H1 (cell line): ENCODE measurements at regions not wholly inside any gene's neighbourhood (a gene's known extent, or its start where the extent isn't known, plus 50 kb on each side); places are given as distances from the start of the nearest gene placed in this dataset.

Experiments used
- CTCF ChIA-PET: fragments of 300-600 bp; sonication (Branson Sonifier 250); formaldehyde crosslinking; loops from one replicate; lab custom pipeline; 2021; ENCODE audit not compliant: partially characterized antibody; lab: Charles Lee
- POLR2A ChIA-PET: fragments of 300-600 bp; sonication (Branson Sonifier 250); formaldehyde crosslinking; loops from one replicate; lab custom pipeline; 2021; ENCODE audit warnings: inconsistent platforms; ENCODE audit not compliant: partially characterized antibody; lab: Charles Lee
- DNase-seq, 2 experiments: peaks; one replicate each; pipeline versions ENCODE4 v3.0.0 to v3.0.0-alpha.2; 2010 to 2022; ENCODE audit warnings: low spot score in 2 of 2, low read depth in 1 of 2, mixed read lengths in 1 of 2
- FAIRE-seq: peaks from 2 replicates; lab custom pipeline; 2011; peaks lifted over from hg19 to GRCh38; lab: Jason Lieb, UNC
- H2AFZ ChIP-seq: 2 replicates; pipeline ENCODE4 v1.8.1; 2012; ENCODE audit warnings: low read length, inconsistent platforms
- H2AK5ac ChIP-seq: 2 replicates; pipeline ENCODE4 v1.6.1; 2013; ENCODE audit warnings: low read depth, low read length
- H2BK120ac ChIP-seq: replicated peaks from 2 replicates; pipeline ENCODE3; 2013; ENCODE audit warnings: low read depth, low read length, inconsistent platforms
- H2BK12ac ChIP-seq: 2 replicates; pipeline ENCODE4 v1.6.1; 2013; ENCODE audit warnings: low read depth, low read length
- H2BK15ac ChIP-seq: 2 replicates; pipeline ENCODE4 v1.6.1; 2013; ENCODE audit warnings: low read length
- H2BK20ac ChIP-seq: 2 replicates; pipeline ENCODE4 v1.6.1; 2013; ENCODE audit warnings: low read length
- H2BK5ac ChIP-seq: 2 replicates; pipeline ENCODE4 v1.6.1; 2013; ENCODE audit warnings: low read depth, low read length
- H3K14ac ChIP-seq: 2 replicates; pipeline ENCODE4 v1.6.1; 2013; ENCODE audit warnings: inconsistent platforms; ENCODE audit not compliant: insufficient read length
- H3K18ac ChIP-seq: 2 replicates; pipeline ENCODE4 v1.6.1; 2013; ENCODE audit warnings: low read length; ENCODE audit errors: extremely low read depth
- H3K23ac ChIP-seq: 2 replicates; pipeline ENCODE4 v1.6.1; 2013; ENCODE audit warnings: inconsistent platforms; ENCODE audit not compliant: insufficient read length
- H3K23me2 ChIP-seq: 2 replicates; pipeline ENCODE4 v1.6.1; 2013; ENCODE audit warnings: low read depth, low read length
- H3K27ac ChIP-seq: 2 replicates; pipeline ENCODE4 v1.6.1; 2011; ENCODE audit warnings: low read depth, low read length, inconsistent platforms
- H3K27me3 ChIP-seq, 4 experiments: replicated peaks in 1 of 4; 1 replicate in 1 of 4; 2 replicates in 3 of 4; pipeline versions ENCODE4 v1.6.1 to v1.8.1; 2011 to 2013; ENCODE audit warnings: low read length in 3 of 4, mild to moderate bottlenecking in 3 of 4, inconsistent platforms in 2 of 4, mixed read lengths in 2 of 4, moderate library complexity in 1 of 4; ENCODE audit not compliant: control insufficient read depth in 3 of 4, insufficient read depth in 3 of 4; ENCODE audit errors: extremely low read depth in 1 of 4
- H3K36me3 ChIP-seq, 4 experiments: 2 replicates each; pipeline versions ENCODE4 v1.6.1 to v1.8.1; 2011 to 2013; ENCODE audit warnings: mild to moderate bottlenecking in 4 of 4, low read length in 3 of 4, moderate library complexity in 2 of 4, control low read depth in 1 of 4, inconsistent platforms in 1 of 4; ENCODE audit not compliant: insufficient read depth in 4 of 4, control insufficient read depth in 2 of 4
- H3K4ac ChIP-seq: replicated peaks from 2 replicates; pipeline ENCODE3; 2013; ENCODE audit warnings: low read length, low read depth, mixed read lengths, inconsistent platforms; ENCODE audit not compliant: insufficient read length
- H3K4me1 ChIP-seq, 4 experiments: replicated peaks in 1 of 4; 1 replicate in 1 of 4; 2 replicates in 3 of 4; pipeline versions ENCODE4 v1.6.1 to v1.8.1; 2011 to 2013; ENCODE audit warnings: low read length in 3 of 4, inconsistent platforms in 2 of 4, mixed read lengths in 1 of 4; ENCODE audit not compliant: insufficient read depth in 4 of 4, control insufficient read depth in 3 of 4
- H3K4me2 ChIP-seq, 2 experiments: 2 replicates each; pipeline versions ENCODE4 v1.6.1 to v1.8.1; 2011 to 2013; ENCODE audit warnings: low read depth in 2 of 2, low read length in 2 of 2, control low read depth in 1 of 2, inconsistent platforms in 1 of 2, mild to moderate bottlenecking in 1 of 2; ENCODE audit not compliant: insufficient read depth in 1 of 2
- H3K4me3 ChIP-seq, 4 experiments: fragments of 200-600, 300-600 bp in 1 of 4; sonication (generic), shearing (Covaris generic), sonication (Bioruptor Twin) in 1 of 4; 2 replicates each; pipeline versions ENCODE4 v1.5.1 to v1.8.1; 2011 to 2016; ENCODE audit warnings: low read length in 4 of 4, low read depth in 3 of 4, control low read depth in 2 of 4, inconsistent platforms in 2 of 4, mild to moderate bottlenecking in 2 of 4, mixed read lengths in 1 of 4, moderate library complexity in 1 of 4; ENCODE audit not compliant: insufficient read depth in 2 of 4; ENCODE audit errors: extremely low read depth in 1 of 4
- H3K56ac ChIP-seq: replicated peaks from 2 replicates; pipeline ENCODE3; 2013; ENCODE audit warnings: low read depth, mild to moderate bottlenecking, mixed read lengths, low read length, inconsistent platforms; ENCODE audit not compliant: insufficient read length
- H3K79me1 ChIP-seq: 2 replicates; pipeline ENCODE4 v1.6.1; 2013; ENCODE audit warnings: low read depth, low read length, control low read depth
- H3K79me2 ChIP-seq, 2 experiments: 2 replicates each; pipeline versions ENCODE4 v1.6.1 to v1.8.1; 2012 to 2013; ENCODE audit warnings: low read length in 2 of 2, mild to moderate bottlenecking in 2 of 2, inconsistent platforms in 1 of 2; ENCODE audit not compliant: insufficient read depth in 2 of 2, control insufficient read depth in 1 of 2
- H3K9ac ChIP-seq, 4 experiments: replicated peaks in 1 of 4; 1 replicate in 1 of 4; 2 replicates in 3 of 4; pipeline versions ENCODE4 v1.6.1 to v1.8.1; 2011 to 2013; ENCODE audit warnings: low read depth in 3 of 4, low read length in 3 of 4, control low read depth in 2 of 4, mild to moderate bottlenecking in 2 of 4, moderate library complexity in 2 of 4, inconsistent platforms in 1 of 4; ENCODE audit errors: extremely low read depth in 1 of 4
- H3K9me3 ChIP-seq, 2 experiments: 2 replicates each; pipeline versions ENCODE4 v1.6.1 to v1.8.1; 2012 to 2013; ENCODE audit warnings: mild to moderate bottlenecking in 2 of 2, moderate library complexity in 2 of 2, control low read depth in 1 of 2, inconsistent platforms in 1 of 2, low read depth in 1 of 2, low read length in 1 of 2, mixed read lengths in 1 of 2; ENCODE audit not compliant: insufficient read depth in 2 of 2
- H4K20me1 ChIP-seq, 2 experiments: replicated peaks in 1 of 2; 2 replicates each; pipeline versions ENCODE3 to v1.8.1; 2011 to 2013; ENCODE audit warnings: inconsistent platforms in 2 of 2, low read length in 2 of 2, mild to moderate bottlenecking in 1 of 2; ENCODE audit not compliant: insufficient read depth in 2 of 2, control insufficient read depth in 1 of 2
- H4K5ac ChIP-seq: 2 replicates; pipeline ENCODE4 v1.6.1; 2013; ENCODE audit warnings: low read length, low read depth, mixed read lengths, inconsistent platforms; ENCODE audit not compliant: insufficient read length
- H4K8ac ChIP-seq: 2 replicates; pipeline ENCODE4 v1.8.0; 2013; ENCODE audit warnings: mild to moderate bottlenecking, moderate library complexity, low read length, inconsistent platforms; ENCODE audit not compliant: insufficient read depth; ENCODE audit errors: extremely low read depth
- H4K91ac ChIP-seq: replicated peaks from 2 replicates; pipeline ENCODE3; 2013; ENCODE audit warnings: low read length, mixed read lengths, inconsistent platforms; ENCODE audit not compliant: insufficient read length
- ASH2L ChIP-seq: fragments of 200-600, 300-600 bp; sonication (generic); IDR thresholded peaks from one replicate; pipeline ENCODE4 v1.7.1; 2017; ENCODE audit warnings: low read length
- CBX8 ChIP-seq: fragments of 300-800, 300-1000 bp; sonication (generic); IDR thresholded peaks from 2 replicates; pipeline ENCODE4 v1.7.1; 2016; ENCODE audit warnings: low read depth, low read length, borderline replicate concordance
- CEBPB ChIP-seq: IDR thresholded peaks from 2 replicates; pipeline ENCODE4 v1.6.1; 2012; ENCODE audit warnings: low read depth, low read length
- CTBP2 ChIP-seq: IDR thresholded peaks from 2 replicates; pipeline ENCODE4 v1.7.0; 2011; ENCODE audit warnings: borderline replicate concordance, mild to moderate bottlenecking, moderate library complexity, mixed read lengths, low read length; ENCODE audit not compliant: insufficient read depth, insufficient read length
- EP300 ChIP-seq, 2 experiments: IDR thresholded peaks; 1 replicate in 1 of 2; 2 replicates in 1 of 2; pipeline ENCODE4 v1.6.1; 2011 to 2012; ENCODE audit warnings: low read depth in 2 of 2, low read length in 2 of 2, mild to moderate bottlenecking in 2 of 2, borderline replicate concordance in 1 of 2, inconsistent platforms in 1 of 2, moderate library complexity in 1 of 2
- FOSL1 ChIP-seq: IDR thresholded peaks from 2 replicates; pipeline ENCODE4 v1.6.1; 2011; ENCODE audit warnings: mild to moderate bottlenecking, low read depth, low read length, moderate library complexity; ENCODE audit not compliant: insufficient read depth
- HDAC2 ChIP-seq, 2 experiments: fragments of 300-600 bp in 1 of 2; sonication (generic) in 1 of 2; IDR thresholded peaks; 2 replicates each; pipeline ENCODE4 v1.6.1; 2011 to 2012; ENCODE audit warnings: low read depth in 2 of 2, low read length in 2 of 2, mild to moderate bottlenecking in 2 of 2, moderate library complexity in 2 of 2, borderline replicate concordance in 1 of 2, inconsistent platforms in 1 of 2
- MAFK ChIP-seq: IDR thresholded peaks from 2 replicates; pipeline ENCODE4 v1.6.1; 2012; ENCODE audit warnings: low read depth, mild to moderate bottlenecking, improper control_type of control experiment, low read length
- PHF8 ChIP-seq: fragments of 200-600 bp; sonication (generic); conservative IDR thresholded peaks from 2 replicates; pipeline ENCODE4 v1.7.1; 2012; ENCODE audit warnings: low read depth, mild to moderate bottlenecking, inconsistent platforms, low read length, moderate library complexity
- POLR2AphosphoS5 ChIP-seq: IDR thresholded peaks from 2 replicates; pipeline ENCODE4 v1.6.1; 2011; ENCODE audit warnings: low read depth, low read length
- SIRT6 ChIP-seq: IDR thresholded peaks from one replicate; pipeline ENCODE4 v1.7.1; 2012; ENCODE audit warnings: low read length, inconsistent platforms
- SP2 ChIP-seq: IDR thresholded peaks from 2 replicates; pipeline ENCODE4 v1.6.1; 2012; ENCODE audit warnings: mild to moderate bottlenecking, low read length, inconsistent platforms
- TAF1 ChIP-seq: IDR thresholded peaks from 2 replicates; pipeline ENCODE4 v1.6.1; 2011; ENCODE audit warnings: mild to moderate bottlenecking, low read depth, low read length
- TBP ChIP-seq: IDR thresholded peaks from 2 replicates; pipeline ENCODE4 v1.6.1; 2011; ENCODE audit warnings: low read depth, low read length, improper control_type of control experiment
- WGBS, 2 experiments: shearing (Covaris generic) in 1 of 2; methylation state at CpG; one replicate each; pipeline versions ENCODE4 v1.1.6 to v1.1.7; 2013 to 2015; ENCODE audit warnings: low lambda C conversion rate in 2 of 2, mixed read lengths in 2 of 2, inconsistent platforms in 1 of 2, low coverage in 1 of 2, missing lambda C conversion rate in 1 of 2; ENCODE audit not compliant: insufficient replicate concordance in 2 of 2, insufficient coverage in 1 of 2, insufficient read length in 1 of 2; ENCODE audit errors: extremely low coverage in 1 of 2, missing lambda C conversion rate in 1 of 2; 5-methylcytosine and 5-hydroxymethylcytosine counted together

DNA sequence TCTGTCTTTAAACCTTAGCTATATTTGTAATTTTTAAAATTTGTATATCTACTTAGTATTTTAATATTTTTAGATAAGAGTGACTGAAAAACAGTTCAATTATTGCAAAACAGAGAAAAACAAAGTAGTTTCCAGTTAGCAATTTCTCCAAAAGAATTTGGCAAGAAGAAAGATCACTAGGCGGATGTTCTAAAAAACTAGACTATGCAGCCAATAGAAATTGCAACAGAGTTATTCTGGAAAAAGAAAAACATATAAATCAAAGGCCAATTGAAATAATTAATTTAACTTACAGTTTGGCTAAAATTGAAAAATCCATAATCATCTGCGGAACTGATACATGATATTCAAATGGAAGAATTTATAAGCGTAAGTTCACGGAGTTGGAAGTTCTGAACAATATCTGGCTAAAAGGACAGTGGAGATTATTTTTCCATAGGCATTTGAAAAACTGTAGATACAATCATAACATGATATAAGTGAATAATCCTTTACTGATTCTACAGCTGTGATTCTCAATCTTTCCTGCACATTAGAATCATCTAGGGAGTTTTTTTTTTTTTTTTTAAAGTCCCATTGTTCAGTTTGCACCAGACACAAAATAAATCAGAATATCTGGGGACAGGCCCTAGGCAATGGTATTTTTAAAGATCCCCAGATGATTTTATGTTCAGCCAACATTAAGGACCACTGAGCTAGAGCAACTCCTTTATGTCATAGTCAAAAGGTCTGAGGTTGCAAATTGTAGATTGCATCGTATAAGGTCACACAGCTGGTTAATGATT is 605.1 kb upstream of the DAB2 start:
- Histone ChIP-seq H4K8ac (no peak overlapping the region), H3K27me3 (no peaks in the 10 kb centered on the region), H2BK20ac (no peak overlapping the region), H2AK5ac (no peak overlapping the region), H2BK5ac (no peak overlapping the region), H4K20me1 (no peaks in the 10 kb centered on the region), H3K36me3 (no peaks in the 10 kb centered on the region), H2BK15ac (no peak overlapping the region), H2BK12ac (no peak overlapping the region), H3K79me2 (no peaks in the 10 kb centered on the region), H3K79me1 (no peaks in the 10 kb centered on the region), H3K18ac (no peak overlapping the region), H3K4ac (no peak overlapping the region), H3K9ac (no peak overlapping the region), H2BK120ac (no peak overlapping the region), H2AFZ (no peak overlapping the region), H3K14ac (no peak overlapping the region), H3K9me3 (no peaks in the 10 kb centered on the region), H3K4me3 (no peak overlapping the region), H3K23ac (no peak overlapping the region), H3K27ac (no peak overlapping the region), H3K4me1 (no peaks in the 10 kb centered on the region), H3K56ac (no peak overlapping the region), H3K4me2 (no peak overlapping the region), H3K23me2 (no peaks in the 10 kb centered on the region), H4K91ac (no peak overlapping the region), H4K5ac (no peak overlapping the region)
- WGBS, 2 experiments: 97% methylated on average over 5 of the region's 5 CpGs; no CpG with 5 or more reads in 1 of the 2 experiments
- TF ChIP-seq HDAC2 (IDR thresholded peaks at IDR 0.05; ENCODE audit: borderline replicate concordance in 1 of 2, low read depth in 2 of 2, low read length in 2 of 2) (no peak), CBX8 (no peak), SP2 (no peak), CTBP2 (no peak), FOSL1 (no peak), SIRT6 (no peak), CEBPB (no peak), EP300 (IDR thresholded peaks at IDR 0.05; ENCODE audit: borderline replicate concordance in 1 of 2, low read depth in 2 of 2, low read length in 2 of 2) (no peak), TBP (no peak), ASH2L (no peak), PHF8 (no peak), POLR2AphosphoS5 (no peak), TAF1 (no peak), MAFK (no peak)
- no peak for DNase-seq
- POLR2A ChIA-PET: no interaction called here
- CTCF ChIA-PET: interaction anchor here (1.1 kb wide), 2 partner anchors 10 to 82 kb away, joined by 3 read pairs; no protein-coding TSS in a partner anchor
- no peak for FAIRE-seq
